HG02610 (cell line): ENCODE measurements at regions not wholly inside any gene's neighbourhood (a gene's known extent, or its start where the extent isn't known, plus 50 kb on each side); places are given as distances from the start of the nearest gene placed in this dataset.

Experiments
- ATAC-seq: cut with Tn5 transposase; IDR thresholded peaks from one replicate; pipeline ENCODE4 v1.9.1; 2021; ENCODE audit warnings: mild to moderate bottlenecking, moderate library complexity; ENCODE audit not compliant: unreplicated experiment

DNA sequence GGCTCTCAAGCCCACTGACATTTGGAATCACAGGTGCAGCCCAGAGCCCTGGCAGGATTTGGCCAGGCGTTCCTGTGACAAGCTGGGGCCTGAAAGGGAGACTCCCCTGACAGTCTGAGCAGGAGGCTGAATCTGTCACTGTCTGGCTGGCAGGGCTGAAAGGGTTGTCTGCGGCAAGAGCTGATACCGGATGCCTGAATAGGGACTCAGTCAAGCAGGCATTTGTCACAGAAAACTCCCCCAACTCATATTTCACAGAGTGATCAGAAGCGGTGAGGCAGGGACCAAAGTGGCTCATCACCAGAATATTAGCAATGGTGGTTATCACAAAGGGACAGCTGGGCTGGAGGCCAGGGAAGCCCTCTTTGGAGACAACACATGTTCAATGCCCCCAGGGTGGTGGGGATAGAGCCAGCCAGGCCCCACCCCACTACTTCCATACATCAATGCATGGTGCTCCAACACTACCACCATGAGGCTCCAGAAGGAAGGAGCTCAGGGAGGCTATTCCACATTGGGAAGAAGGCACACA, 295.5 kb downstream of the DTWD2 start:
- ATAC-seq: no peak

DNA sequence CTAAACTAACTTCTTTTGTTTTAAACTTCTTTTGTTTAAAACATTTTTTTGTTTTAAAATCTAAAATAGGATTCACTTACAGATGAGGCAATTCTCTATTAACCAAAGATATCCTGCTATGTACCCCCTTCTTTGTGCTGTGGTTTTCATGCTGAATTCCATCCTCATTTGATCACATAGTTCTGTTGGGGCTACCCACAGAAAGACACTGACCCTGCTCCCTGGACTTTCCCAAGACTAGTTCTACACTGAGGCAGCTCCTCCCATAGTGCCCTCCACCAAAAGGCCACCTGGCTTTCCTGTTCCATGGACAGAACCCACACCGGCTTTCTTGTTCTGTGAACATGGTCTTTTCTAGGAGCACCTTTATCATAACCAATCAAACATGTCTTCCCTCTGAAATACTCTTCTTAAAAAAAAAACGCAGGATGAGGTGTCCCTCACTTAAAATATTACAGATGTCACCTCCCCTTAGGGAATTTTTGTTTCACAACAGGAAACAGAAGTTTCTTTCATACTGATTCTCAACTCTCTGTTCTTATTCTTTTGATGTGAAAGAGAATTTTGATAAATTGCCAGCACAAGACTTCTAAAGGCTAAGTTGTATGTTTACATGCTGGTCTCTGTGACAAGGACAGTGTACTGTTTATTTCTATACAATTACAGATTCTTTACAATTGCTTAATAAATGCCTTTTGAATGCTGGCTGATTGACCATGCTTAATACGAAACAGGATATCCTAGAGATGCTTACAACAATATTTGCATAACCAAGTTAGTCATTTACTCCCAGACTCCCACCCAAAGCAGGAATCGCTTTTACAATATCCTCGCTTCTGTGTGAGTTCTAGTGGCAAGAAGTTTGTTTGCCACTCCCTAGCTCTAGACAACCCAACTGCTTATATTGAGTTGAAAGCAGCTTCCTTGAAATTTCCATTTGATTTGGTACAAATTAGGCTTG, 300.4 kb downstream of the DTWD2 start:
- peak; percentile 52 for ATAC-seq

DNA sequence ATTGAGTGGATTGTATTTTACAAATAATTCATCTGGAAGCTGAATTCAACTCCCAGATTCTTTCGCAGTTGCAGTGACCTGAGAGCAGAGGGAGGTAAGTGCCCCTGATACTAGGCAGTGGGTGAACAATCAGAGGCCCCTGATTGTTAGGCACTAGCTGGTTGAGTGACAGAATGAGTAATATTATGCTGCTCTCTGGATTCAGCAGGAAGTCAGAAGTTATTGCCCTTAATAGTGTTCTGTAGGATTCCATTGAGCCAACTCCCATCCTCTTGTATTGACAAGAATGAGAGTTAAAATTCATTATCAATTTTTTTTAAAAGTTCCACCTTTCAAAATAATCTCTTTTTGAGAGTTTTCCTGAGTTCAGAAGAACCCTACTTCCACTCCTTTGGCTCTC, 301.2 kb downstream of the DTWD2 start:
- no peak for ATAC-seq

DNA sequence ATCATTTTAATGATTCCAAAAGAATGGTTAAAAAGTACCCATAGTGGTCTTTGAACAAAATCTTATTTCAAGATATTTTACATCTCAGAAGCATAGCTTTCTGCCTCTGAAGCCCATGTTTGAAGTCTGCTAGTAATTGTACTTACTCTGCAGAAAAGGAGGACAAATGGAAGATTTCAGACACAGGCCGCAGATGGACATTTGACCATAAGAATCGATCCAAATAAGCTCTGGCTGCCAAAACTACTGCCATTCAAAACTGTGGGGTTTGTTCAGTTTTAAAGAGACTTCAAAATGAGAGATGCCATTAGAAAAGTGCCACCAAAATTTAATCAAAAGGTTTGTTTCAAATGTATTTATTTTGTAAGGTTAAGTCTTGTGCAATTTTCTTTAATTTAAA, 306.7 kb downstream of the DTWD2 start:
- ATAC-seq: no peak

DNA sequence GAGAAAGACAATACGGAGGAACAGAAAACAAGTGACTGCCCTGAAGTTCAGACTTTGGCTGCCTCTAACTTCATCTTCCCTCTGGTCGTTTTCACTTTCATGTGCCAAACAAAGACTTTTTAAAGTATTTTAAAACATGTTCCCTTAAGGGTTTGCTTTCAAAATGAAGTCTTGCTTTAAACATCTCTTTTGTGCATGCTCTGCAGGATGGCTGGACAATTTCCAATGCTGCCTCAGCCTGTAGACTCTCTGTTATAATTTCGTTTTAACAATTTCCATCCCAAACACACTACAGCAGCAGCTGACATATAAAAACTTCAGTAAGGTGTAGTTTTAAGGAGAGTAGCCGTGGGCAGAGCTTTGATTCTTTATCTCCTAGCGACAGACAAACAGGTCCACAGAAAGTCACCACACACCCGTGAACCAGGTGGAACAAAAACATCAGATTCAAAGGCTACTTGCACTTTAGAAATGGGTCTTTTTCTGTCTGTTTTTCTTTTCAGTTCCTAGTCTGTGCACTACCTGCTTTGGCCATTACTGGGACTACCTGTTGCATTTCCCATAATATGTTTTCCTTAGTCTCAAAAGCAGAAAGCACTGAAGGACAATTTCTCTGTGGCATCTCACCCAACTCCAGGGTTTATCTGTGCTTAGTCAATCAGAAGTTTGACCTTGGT, 308.9 kb downstream of the DTWD2 start:
- ATAC-seq: no peak

DNA sequence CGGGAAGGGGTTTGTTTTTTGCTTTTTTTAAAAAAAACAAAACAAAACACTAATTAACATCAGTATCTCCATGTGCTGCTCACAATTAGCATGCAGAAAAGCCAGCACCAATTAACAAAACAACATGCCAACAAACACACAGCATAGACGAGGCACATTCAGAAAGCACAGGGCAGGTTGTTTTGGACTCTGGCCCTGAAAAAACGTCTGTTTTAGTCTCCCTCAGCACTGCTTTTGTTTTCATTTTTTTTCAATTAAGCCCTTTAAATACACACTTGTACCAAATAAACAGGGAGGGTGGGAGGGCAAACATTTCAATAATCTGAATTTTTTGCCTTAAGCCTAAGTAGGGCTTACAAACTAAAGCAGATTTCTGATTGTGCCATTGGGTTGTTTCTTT, 309.6 kb downstream of the DTWD2 start:
- no peak for ATAC-seq

DNA sequence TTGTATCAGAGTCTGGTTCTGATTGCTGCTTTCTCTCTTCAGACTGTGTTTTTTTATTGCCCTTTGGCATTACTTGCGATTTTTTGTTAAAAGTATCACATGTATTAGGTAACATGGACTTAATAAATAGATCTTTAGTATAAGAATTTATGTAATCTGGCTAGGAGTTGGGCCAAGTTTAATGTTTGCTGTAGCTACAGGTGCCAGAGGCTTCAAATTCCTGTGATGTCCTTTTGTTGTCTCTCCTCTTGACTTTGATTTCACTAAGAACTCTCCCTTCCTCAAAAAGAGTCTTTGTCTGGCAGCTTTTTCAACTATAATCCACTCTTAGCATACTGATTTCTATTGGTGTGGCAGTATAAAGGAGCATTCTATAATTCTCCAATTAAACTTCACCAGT, 313.1 kb downstream of the DTWD2 start:
- no peak for ATAC-seq

DNA sequence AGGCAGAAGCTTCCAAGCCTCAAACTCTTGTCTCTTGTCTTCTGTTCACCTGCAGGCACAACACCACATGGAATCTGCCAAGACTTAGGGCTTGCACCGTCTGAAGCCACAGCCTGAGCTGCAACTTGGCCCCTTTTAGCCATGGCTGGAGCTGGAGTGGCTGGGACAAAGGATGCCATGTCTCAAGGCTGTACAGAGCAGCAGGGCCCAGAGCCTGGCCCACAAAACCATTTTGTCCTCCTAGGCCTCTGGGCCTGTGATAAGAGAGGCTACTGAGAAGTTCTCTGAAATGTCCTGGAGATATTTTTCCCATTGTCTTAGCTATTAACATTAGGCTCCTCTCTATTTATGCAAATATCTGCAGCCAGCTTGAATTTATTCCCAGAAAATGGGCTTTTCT, 330.8 kb downstream of the DTWD2 start:
- no peak for ATAC-seq

DNA sequence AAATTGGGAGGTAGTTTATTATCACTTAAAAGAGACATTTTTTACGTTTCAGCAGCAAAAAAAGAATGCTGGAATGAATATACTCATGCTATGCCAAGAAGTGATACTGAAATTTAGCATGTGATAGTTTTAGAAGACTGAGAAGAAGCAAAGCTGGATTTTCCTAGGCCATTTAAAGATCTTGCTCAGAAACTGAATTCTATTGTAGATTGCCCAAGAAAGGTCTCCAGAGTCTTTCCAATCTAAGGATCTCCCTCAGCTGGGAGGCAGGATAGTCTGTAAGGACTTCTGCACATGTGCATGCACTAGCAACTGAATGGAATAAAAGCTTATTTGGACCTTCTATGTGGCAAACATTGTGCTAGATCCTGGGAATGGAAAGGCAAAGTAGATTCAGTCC, 334.5 kb downstream of the DTWD2 start:
- ATAC-seq: no peak

DNA sequence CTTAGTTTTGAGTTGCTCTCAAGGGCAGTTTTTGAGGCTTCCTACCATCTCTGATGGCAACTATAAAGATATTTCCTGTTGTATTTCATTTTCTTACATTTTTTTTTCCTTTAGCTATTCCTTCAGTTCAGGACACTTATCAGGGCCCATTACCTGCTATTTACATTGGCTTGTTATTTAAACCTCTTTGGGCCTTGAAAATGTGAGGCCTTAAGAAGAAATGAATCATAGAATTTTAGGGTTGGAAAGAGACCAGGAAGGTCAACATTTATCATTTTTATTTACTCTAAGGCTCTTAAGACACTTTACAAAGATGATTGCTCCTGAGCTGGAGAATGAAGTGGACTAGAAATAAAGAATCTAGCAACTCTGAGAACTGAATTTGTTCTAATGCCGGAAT, 335.2 kb downstream of the DTWD2 start:
- no peak for ATAC-seq

DNA sequence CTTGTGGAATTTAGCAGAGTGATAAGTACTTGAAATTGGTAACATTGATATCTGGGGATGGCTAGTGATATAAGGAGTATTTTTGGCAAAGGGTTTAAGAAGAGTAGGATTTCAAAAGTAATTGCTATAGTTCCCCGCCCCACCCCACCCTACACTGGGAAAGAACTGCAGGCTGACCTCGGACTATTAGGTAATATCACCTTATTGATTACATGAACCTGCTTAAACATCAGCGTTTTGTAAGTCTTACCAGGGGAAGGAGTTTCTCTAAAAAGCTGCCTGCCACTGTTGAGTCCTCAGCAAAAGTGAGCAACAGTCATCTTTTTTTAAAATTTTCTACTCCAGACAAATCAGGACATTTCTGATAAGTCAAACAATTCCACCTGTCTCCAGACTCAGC, 337.3 kb downstream of the DTWD2 start:
- no peak for ATAC-seq

DNA sequence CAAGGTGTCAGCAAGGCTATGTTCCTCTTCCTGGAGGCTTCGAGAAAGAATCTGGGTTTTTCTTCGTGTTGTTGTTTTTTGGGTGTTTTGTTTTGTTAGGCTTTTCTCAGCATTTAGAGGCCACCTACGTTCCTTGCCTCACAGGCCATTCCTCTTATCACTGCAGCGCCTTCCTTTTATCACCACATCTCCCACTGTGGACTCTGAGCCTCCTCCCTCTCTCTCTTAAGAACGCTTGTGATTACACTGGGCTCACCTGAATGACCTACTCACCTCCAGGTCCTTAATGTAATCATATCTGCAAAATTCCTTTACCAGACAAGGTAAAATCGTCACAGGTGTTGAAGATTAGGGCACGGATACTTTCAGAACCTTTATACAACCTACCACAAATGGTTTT, 340.8 kb downstream of the DTWD2 start:
- ATAC-seq: no peak

DNA sequence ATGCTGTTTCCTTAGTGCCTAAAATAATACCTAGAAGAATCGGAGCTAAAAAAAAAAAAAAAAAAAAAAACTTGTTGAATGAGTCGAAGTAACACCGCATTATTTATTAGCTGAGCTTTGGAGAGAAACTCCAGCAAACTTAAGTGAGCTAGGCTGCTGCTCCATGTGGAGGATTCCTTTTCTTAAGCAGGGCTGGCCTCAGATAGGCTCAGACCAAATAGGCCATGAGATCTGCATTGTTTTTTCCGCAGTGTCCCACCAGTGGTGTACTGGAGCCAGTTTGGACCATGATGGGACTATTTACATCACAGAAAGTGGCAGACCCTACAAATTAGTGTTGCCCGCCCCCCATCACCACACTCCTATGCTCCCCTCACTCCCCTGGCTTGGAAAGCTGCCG, 341.4 kb downstream of the DTWD2 start:
- ATAC-seq: no peak

DNA sequence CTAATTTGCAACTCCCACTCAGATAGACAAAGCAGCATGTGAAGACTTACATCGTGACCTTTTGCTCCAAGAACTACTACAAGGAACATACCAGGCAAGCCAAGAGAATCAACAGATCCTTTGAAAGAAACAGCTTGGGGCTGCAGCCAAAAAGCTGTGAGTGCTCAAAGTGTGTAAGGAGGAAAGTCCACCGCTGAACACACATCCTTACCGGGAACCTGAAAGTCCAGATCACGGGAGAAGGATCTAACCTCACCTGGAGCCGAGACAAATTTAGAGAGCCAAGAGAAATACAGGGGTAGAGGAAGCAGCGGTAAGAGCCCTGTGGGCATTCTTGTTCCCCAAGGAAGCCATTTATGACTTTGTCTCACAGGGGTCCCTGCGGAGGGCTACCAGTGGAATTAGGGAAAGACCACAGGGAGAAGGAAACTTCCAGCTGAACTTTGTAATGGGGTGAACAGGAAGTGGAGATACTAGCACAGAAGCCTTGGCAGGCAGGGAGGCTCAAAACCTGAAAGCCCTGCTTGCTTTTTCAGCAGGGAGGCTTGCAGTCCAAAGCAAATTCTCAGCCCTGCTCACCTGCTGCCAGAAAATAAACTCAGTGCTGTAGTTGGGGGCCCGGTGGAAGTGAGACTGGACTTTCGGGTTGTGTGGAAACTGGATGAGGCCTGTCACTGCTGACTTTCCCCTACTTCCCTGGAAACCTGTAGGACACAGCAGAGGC, 350.2 kb downstream of the DTWD2 start:
- no peak for ATAC-seq

DNA sequence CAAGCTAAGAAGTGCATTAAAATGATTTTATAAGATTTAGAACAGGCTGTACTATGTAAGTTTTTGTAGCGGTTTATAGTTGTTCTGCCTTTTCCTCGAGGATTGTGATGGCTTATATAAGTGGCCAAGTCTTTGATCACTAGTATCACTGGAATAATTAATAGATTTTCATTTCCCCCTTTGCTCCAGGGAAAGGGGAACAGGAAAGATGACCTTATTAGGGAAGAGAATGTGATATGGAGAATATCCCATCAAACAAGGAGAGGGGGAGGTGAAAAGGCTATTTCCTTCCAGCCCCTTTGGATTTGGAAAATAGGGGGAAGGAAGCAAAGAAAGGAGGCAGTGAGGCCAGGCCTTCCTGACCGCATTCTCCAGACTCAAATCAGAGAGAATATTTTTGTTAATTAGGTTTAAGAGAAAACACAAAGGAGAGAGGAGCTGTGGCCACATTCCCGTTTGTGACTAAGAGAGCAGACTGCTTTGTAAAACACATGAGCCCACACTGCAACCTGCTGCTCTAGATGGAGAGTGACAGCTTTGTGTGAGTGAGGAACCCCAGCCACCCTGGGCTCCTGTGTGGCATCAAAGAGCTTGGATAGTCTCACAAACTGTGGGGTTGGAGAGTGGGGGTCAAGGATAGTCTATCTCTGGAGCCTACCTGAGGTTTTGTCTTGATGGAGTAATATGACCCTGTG, 359.5 kb downstream of the DTWD2 start:
- ATAC-seq: no peak

DNA sequence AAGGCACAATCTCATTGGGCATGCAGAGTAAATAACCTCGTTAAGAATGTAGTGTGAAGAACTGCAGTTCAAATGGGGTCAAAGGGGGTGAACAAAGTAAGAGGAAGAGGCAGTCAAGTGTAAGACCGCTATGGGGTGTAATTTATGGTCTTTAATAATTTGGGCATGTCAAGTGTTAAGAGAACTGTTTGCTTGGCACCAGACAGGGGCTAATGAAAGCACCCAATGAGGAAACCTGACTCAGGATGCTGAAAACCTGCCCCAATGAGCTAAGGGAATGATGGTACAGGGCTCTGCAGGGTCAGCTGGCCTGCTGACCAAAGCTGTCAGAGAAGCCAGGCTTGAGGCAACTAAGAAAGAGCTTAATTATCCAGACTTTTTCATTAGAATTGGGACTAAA, 368.1 kb downstream of the DTWD2 start:
- no peak for ATAC-seq

DNA sequence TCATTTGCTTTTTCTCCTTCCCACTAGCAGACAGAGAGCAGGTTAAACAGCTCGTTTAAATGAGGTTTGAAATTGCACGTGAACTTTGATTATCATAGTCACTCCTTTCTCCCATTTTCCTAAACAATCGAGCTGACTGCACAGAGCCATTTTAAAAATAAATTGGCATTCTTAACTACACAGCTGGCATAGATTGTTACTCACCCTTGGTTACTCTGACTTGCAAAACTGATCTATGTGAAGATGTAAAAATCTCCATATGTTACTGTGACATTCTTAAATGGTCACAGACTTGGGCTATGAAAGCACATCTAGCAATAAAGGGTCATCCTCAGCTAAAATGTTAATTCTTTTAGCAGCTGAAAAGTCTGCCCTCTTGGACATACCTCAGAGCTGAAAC, 368.5 kb downstream of the DTWD2 start:
- no peak for ATAC-seq

DNA sequence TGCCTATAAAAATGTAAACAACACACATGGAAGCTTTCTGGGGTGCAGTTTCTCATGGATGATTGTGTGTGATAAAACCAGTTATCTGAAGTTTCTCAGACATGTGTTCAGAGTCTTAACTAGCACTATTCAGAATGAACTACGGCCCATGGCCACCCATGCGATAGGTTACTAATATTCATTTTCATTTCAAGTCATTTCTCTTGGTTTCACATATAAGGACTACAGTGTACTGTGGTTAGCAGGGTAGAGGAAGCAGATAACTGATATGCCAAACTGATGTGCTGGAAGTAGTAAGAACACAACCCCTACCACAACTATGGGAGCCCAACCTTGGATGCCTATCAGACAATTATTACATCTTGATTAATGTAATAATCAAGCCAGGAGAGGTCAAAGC, 372.1 kb downstream of the DTWD2 start:
- peak; percentile 83 for ATAC-seq

DNA sequence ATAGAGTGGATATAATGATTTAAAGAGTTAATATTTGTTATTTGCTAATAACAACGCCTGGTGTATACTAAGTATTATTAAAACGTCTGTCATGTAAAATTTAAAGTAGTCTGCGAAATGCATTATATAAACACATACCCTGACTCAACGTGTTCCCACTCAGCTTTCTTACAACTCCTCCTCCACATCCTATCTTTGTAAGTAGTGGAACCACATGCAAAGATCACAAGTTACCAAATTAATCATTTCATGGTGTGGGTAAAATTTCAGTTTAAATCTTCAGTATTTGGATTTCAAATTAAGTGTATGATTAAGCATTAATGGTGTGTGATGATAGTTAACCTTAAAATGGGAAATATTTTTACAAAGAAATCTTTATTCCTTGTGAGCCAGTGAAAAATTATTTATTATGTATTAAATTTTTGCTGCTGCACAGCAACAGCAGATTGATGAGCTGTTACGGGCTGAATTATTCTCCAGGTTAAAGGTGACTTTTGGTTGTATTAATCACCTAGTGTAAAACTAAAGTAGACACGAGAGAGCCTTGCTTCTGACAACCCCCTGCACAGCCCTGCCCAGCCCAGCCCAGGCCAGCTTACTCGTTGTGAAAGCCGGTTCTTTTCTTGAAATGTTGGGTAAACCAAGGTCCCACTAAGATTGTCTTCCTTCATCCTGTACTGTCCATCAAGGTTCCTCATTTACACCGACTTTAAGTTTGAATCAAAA, 373.5 kb downstream of the DTWD2 start:
- no peak for ATAC-seq

DNA sequence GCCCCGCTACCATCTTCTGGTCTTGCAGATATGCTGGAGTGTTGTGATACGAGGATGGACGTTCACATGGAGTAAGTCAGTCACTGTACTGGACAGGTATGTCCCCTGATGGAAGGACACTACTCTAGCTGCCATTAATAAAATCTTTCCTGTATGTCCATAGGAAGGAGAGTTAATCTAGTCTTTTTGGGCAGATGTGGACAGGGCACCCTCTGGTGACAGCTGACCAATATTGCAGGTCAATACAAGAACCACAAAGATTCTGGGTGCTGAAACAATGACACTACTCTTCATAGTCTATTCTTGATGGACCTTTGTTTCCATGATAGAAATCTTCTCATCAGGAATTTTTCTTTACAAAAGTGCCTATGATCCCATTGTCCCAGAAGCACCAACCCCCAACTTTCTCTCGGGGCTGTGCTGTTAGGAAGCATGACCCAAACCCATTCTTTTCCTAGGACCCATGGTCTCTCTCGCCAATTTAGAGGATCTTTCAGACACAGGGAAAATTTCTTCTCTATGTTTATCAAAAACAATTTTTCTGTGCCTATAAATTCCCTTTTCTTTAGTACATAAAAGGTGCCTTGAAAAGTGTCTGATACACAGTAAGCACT, 376.9 kb downstream of the DTWD2 start:
- ATAC-seq: no peak
